GM21515 (cell line): ENCODE measurements at regions not wholly inside any gene's neighbourhood (a gene's known extent, or its start where the extent isn't known, plus 50 kb on each side); places are given as distances from the start of the nearest gene placed in this dataset.

Experiments used
- ATAC-seq: cut with Tn5 transposase; IDR thresholded peaks from one replicate; pipeline ENCODE4 v1.9.1; 2021; ENCODE audit not compliant: unreplicated experiment

DNA sequence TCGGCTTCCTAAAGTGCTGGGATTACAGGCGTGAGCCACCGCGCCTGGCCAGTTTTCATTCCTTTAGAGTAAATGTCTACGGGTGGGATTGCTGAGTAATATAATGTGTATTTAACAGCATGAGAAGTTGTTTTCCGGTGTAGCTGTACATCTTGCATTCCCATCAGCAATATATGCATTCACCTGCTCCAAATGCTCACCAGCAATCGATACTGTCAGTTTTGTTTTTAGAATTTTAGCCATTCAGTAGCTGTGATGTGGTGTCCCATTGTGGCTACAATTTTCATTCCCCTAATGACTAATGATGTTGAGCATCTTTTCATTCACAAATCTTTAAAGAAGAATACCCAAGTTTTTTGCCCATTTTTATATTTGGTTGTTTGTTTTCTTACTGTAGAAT, 134.8 kb upstream of the RGMA start:
- ATAC-seq = no peak

DNA sequence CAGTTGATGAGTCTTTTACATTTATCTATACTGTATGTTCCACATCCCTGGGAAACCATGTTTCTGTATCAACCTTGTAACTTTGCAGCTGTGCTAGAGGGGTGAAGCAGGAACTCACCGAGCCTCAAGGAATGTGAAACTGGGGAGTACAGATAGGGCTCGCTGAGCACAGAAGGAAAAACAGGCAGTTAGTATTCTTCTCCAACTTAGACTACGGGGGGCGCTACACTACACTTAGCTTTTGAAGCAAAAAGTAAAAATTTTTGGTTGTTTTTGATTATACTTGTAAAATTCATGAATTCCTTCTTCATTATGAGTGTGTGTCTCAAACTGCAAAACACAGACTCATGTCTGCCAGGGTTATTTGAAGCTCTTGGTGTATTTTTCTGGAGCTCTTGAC, 132.7 kb upstream of the RGMA start:
- ATAC-seq = no peak

DNA sequence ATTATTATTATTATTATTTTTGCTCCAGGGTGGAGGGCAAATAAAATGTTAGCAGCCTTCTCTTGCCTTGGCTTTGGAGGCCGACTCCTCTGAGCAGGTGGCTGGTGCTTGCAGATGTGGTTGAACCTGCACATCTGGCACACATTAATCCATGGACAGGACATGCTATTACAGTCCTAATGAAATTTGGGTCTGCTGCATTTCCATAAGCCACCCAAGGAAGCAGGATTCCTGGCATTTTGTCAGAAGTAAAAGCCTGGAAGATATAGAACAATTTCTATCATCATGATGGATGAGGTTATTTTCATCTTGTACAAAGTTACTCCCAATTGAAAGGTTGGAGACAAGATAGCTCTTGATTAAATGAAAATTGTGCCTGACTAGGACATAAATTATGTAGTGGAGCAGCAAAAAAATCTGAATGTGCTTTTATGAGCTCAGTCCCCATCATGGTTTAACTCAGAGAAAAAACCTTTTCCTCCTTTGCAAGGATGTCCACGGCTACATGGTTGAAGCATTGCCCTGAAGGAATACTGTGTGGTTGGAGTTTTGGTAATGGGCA, 130.9 kb upstream of the RGMA start:
- ATAC-seq = no peak

DNA sequence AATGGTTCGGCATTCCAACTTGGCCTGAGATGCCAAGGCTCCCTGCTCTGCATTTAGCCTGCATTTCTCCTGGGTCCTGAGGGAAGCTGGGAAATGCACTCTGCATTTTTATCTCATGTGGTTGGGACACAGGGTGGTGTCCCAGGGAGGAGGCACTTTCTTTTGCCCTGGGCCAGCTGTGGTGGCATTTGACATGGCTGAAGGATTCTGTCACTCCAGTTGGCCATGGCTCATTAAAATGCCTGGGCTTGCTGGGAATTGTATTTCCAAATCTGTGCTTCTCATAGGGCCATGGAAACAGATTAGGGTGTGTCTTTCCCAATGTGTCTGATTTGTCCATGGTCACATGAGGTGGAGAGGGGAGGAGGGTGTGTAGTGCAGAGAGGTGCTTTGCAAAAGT, 128.3 kb upstream of the RGMA start:
- no peak for ATAC-seq

DNA sequence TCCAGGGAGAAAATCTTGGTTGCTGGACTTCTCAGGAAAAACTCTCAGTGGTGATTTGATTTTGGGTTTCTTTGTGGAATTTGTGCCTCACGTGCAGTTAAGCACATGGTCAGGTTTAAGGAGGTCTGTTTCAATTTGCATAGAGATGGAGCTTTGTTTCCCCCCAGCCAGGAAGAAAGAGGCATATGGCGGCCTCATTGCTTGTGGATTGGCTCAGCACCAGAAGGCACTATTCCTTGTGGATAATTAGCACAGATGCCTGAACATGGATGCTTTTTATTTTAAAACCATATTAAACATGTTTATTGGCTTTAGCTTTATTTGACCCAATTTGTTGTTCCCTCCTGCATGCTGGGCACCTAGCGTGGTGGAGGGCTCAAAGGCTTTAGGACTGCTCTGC, 125.1 kb upstream of the RGMA start:
- ATAC-seq = no peak

DNA sequence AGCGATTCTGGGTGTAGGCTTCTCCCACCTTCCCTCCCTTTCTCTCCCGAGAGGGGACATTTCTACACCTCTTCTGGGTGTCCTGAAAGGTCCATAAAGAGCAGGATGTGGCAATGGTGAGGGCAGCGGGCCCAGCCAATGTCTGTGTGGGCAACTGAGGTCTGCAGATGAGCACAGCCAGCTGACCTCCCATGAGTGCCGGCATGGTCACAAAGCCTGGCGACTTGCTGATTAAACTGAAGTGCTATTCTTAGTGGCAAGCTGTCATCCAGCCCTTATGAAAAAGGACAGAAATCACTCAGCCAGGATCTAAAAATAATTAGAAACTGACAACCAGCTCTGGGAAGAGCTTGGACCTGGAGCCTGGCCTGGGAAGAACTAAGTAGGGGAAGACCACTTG, 124.3 kb upstream of the RGMA start:
- ATAC-seq = no peak

DNA sequence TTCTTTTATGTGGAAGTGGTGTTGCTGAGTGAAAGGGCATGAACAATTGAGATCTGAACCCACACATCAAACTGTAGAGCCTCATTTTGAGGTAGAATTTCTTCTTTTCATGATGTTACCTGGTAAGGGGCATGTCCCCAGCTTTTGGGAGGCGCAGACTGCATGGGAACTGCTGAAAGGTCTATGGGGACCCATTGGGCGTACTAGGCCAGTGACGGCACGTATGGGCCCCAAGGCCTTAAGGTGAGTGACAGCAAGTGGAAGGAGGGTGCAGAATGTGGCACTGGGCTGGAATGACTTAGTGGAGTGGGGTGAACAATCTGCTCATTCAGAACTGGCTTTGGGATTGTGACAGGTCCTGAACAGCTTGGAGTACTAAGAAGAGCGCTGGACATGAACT, 123.6 kb upstream of the RGMA start:
- no peak for ATAC-seq

DNA sequence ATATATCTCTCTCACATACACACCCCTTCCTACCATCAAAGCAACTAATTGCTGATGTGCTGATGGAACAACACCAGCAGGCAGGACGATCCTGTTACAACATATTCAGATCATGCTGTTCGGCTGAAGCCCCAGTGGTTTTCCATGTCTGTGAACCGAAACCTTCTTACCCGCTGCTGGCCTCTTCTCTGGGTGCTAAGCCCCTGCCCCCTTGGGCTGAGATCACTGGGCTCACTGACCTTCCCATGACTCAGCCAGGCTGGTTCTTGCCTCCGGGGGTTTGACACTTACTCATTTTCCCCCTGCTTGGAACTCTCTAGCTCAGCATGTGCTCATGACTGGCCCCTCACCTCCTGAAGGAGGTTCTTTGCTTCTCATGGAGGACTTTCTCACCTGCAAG, 122.0 kb upstream of the RGMA start:
- no peak for ATAC-seq

DNA sequence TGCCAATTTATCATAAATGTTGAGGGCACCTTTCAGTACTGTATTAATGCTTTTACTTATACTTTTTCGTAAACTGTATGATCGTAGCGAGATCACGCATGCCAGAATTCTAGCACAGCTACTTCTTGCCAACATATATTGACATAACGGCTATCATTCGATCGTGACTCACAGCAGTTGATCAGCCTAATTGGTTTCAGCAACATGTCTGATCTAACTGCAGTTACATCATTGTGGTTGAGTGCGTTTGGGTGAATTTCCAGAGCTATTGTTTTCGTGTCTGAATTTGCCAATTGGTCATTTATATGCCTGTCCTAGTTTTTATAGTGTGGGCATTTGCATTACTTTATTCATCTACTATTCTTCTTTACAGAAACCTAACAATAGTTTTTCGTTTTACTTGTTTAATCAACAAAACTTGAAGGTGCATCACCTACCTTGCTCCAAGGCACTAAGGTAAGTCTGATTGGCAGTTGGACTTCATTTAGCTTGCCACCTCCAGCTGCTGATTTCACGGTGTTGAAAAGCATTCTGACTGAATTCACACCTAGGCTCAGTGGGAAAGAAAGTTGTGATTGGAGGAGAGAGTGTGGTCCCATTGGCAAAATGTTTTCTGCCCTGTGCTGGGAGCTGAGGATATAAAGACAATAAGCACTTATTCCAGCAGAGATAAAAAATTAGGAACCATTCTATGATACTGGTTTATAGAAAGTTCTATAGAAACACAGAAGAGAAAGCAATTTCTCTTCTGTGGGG, 120.9 kb upstream of the RGMA start:
- ATAC-seq = no peak

DNA sequence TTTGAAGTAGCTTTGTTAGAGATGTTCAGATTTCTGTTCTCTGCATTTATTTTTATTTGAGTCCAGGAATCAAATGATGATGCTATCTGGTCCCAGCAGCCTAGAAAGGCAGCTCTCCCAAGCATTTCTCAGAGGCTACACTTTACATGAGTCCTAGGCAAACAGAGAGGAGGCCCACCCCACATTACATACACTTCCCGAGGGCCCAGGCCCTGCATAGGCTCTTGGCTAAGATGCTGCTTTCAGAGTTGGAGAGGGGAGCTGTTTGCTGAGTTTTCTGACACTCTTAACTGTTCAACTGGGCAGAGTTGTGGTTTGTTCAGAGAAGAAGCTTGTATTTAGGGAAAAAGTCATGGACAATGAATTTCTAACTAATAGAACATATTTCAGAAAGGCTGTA, 117.9 kb upstream of the RGMA start:
- no peak for ATAC-seq

DNA sequence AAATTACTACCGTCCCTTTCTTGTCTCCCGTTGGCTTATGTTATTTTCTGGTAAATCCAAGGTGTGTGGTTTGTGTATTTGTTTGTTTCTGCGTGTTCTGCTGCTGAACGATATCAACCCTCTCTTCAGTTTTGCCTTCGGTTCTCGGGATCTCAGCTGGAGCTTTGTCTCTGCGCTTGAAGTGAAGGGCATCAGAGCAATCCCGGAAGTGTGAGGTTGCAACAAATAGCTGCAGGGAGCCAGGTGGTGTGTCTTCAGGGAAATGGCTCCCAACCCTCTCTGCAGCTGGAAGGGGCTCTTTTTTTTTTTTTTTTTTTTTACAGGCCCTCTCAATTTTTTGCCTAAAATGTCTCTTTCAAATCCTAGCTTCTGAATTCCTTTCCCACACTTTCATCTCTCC, 116.4 kb upstream of the RGMA start:
- ATAC-seq = no peak

DNA sequence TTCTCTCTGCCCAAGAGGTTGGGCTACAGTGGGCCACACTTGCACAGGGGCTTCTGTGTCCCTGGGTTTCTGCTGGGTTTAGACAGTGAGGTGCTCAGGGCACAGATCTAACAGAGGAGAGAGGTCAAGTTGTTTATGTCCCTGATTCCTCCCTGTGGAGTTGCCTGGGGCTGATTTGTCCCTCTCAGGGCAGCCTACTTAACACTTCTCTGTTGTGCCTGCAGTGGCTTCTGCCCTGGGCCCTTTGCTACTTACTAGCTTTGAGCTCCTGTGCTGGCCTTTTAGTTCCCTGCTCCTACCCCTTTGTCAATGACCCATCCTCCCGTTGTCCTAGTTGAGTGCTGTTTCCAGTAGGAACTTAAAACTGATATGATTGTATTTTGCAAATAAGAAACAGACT, 114.0 kb upstream of the RGMA start:
- ATAC-seq = no peak

DNA sequence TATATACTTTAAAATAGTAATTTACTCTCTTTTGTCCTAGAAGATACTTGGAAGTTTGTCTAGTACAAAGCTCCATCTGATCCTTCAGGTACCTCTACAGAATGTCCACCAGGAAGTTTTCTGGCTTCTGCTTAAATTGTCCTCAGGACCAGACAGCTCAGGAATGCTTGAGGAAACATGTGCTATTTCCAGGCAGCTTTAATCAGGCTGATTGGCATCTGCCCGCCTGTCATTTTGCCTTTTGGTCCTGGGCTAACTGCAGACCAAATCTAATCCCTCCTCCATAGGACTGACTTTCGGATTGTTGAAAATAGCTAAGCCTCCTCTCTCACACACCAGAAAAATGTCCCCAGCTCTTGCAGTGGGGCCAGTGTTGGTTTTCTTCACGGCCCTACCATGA, 113.4 kb upstream of the RGMA start:
- ATAC-seq = no peak

DNA sequence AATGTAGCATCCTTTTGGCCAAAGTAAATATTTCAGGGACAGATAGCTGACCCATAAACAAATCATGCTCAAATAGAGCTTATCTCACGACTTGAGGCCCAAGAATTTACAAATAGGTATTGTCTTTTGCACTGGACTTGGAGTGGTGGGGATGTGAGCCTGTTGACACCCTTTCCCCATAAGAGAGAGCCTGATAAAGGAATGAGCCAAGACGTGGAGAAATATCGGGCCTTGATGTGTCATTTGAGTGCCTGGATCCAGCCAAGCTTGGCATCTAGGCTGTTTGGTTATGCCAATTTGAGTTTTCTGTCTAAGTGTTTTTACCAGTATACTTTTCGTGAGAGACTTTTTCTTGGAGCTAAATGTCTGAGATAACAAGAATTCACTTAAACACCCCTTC, 112.9 kb upstream of the RGMA start:
- ATAC-seq = no peak

DNA sequence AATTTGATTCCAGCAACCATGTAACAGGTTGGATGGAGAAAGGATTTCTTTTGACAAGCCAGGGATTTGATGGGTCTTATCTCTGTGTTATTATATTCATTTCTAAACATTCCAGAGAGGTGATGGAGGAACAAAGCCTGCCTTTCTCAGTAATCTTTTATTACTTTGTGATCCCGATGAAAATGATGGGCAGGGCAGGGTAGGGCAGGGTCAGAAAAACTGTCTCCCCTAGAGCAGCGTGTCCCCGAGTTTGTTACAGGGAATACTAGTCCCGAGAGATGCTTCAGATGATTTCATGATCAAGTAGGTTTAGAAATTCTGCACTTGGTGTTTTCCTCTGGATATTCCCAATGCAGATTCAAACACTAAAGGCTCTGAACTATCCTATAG, 111.8 kb upstream of the RGMA start:
- no peak for ATAC-seq

DNA sequence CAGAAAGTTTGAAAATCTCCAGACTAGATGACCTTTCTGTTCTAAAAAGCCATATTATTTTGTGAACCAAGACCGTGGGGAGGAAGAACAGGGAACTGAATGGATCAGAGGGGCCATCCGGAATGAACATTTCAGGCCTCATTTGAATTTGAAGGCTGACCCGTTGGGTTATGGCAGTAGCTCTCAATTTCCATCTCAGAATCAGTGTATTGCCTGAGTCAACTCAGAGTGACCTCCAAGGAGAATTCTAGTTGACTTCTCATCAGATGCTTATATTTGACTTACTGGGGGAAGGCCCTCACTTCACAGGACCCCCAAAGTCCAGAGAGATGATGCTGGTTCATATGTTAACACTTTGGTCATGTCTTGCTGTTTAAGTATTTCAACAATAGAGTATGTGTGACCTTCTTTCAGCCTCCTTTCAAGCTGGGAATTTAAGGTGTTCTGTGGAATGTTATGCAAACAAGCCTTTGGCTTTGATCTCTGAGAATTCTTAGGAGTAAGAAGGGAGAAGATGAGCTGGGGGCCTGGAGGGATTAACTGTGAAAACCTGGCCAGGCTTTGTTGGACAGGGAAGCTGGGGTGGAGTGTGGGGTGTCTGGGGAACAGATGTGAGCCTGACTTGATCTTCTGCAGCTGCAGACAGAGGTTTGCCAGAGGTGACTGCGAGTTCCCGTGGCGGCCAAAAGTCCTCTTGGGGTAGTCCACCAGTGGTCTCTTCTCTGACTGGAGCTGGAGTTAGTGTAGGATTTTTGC, 111.2 kb upstream of the RGMA start:
- no peak for ATAC-seq

DNA sequence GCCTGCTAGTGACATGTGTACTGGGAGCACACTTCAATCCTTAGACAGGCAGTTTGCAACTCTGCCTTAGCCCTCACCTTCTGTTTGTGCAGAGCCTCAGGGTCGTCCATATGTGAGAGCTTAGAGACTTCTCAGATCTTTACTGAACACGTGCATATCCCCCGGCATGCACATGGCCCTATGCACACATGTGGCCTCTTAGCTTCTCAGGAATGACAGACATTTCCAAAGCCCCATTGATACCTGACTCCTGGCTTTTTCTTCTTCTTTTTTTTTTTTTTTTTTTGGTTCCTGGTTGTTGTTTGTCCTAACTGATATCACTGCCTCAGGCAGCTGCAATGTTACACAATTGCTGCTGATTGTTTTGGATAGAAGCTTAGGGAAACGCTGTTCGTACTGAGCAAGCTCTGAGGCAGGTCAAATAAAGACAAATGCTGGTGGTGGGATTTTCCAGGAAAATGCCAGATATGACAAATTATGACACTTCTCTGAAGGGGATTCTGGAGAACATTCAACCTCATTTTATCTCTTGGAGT, 107.2 kb upstream of the RGMA start:
- ATAC-seq = no peak

DNA sequence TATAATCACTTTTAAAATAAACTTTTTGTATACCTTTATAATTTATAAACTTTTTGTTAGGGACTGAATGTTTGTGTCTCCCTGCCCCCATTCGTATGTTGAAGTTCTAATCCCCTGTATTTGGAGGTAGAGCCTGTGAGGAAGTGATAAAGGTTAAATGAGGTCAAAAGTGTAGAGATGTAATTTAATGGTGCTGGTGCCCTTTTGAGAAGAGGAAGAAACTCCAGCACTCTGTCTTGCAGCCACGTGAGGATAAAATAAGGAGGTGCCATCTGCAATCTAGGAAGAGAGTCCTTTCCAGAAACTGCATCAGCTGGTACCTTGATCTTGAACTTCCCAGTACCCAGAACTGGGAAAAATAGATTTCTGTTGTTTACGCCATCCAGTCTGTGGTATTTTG, 106.1 kb upstream of the RGMA start:
- ATAC-seq = no peak

DNA sequence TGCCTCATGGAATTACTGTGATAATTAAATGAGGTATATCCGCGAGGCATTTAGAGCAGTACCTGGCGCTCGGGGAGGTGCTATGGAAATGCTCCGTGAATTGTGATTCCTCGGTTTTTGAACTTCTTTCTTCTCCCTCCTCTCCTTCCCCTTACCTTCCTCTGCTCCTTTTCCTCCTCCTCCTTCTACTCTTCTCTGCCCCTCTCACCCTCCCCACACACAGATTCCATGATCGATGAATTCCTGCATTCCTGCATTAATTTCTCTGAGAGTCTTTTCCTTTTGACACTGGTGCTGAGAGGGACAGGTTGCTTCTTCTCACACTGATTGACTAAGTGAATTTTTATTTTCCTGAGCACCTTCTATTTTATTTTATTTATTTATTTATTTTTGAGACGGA, 101.2 kb upstream of the RGMA start:
- ATAC-seq = no peak

DNA sequence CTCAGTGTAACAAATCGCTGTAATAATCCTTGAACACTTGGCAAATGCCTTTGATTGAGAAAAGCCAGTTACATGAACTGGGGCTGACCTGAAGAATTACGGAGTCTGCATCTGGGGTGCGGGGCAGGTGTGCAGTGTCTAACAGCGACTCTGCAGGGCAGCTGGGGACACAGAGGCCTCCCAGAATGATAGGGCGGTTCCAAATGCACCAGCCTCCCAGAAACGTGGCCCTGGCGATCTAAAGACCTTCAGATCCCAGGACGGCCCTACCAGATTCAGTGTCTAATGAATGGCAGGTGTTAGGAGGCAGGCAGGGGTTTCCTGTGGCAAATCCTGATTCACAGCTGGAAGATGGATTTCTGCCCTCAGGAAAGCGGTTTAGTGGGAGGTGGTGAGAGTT, 100.5 kb upstream of the RGMA start:
- no peak for ATAC-seq

DNA sequence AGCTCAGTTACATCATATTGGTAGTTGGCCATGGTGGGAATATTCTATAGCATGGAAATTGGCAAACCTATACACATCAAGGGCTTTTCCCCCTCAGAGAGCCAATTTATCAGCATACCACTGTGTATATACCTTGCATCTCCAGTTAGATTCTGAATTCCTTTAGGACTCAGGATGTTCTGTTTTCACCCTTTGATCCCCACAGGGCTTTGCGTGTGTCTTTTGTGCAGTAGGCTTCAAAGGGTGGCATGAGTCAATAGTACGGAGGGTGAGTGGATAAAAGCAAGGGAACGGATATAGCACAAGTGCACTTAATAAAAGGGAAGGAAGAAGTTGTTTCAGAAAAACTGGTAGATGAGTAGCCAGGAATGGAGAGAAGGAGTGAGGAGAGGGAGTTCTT, 99.2 kb upstream of the RGMA start:
- no peak for ATAC-seq

DNA sequence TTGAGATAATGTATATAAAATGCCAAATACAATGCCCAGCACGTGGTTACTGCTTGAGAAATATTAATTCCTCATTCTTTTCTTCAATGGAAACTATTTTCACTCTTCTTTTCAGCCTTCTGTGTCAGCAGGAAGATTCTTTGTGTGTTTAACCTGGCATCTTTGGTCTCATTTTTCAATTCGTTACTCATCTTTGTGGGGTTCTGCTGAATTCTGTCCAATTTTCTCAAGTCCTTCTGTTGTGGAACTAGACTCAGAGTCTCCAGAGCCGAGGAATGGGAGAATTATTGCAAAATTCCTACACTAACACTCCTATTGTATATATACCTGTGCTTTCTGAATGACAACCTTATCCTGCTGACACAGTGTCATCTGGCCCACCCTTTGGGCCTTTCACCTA, 96.8 kb upstream of the RGMA start:
- no peak for ATAC-seq
